HK-2 (cell line): ENCODE measurements at regions not wholly inside any gene's neighbourhood (a gene's known extent, or its start where the extent isn't known, plus 50 kb on each side); places are given as distances from the start of the nearest gene placed in this dataset.

Experiments
- DNase-seq: peaks from one replicate; pipeline ENCODE4 v3.0.0-alpha.2; 2018; ENCODE audit not compliant: unreplicated experiment

DNA sequence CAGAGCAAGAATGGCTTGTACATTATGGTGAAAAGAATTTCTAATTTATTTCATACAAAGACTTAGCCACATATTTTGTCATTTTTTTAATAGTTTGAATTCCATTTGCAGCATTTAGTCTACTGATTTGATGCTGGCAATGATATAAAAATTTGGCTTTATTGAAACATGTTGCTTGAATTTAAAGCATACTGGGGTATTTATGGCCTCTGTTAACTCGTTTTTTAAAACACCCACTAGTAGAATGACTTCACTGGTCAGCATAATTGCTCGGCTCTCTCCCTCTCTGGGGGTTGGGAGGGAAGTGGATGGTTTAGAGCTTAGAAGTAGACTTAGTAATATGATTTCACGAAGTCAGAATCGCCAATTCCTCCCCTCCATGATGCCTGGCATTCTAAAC lies 354.9 kb upstream of the HTR2A start:
- DNase-seq: no peak

DNA sequence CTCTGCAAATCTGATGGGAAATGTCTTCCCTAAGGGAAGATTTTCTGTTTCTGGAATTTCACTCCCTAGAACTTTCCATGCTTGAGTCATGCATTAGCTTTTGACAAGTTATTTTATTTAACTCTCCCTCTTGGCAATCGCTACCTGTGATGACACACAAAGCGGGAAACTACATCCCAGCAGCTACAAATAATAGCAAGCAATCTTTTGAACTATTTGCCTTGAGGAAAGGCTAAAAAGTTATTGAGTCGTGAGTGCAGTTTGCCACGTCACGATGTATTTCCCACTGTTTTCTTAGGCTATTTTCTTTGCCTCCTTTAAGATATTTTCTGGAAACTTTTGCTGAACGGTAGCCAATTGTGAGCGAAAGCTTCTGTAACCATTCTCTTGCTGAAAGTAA lies 353.3 kb upstream of the HTR2A start:
- DNase-seq: no peak

DNA sequence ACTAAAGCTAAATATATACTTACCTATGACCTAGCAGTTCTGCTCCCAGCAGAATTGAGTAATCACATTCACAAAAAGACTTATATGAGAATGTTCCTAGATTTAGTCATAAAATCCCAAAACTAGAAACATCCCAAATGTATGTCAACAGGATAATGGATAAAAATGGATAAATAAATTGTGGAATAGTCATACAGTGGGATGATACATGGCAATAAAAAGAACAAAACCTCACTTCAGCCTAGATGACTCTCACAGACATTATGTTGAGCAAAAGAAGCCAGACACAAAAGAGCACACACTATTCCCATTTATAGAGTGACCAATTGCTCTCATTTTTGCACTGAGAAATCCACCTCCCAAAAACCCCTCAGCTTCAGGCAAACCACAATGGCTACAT lies 352.4 kb upstream of the HTR2A start:
- DNase-seq: no peak

DNA sequence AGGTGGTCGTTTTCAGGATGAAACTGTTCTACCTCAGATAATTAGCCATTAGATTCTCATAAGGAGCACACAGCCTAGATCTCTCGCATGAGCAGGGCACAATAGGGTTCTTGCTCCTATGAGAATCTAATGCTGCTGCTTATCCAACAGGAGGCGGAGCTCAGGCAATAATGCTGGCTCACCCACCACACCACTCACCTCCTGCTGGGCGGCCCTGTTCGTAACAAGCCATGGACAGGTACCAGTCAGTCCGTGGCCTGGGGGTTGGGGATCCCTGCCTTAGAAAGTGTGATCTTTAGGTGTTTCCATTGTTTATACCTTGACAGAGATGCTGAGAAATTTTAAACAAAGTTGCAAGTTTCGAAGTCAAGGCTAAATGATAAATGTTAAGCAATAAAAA lies 344.6 kb upstream of the HTR2A start:
- no peak for DNase-seq

DNA sequence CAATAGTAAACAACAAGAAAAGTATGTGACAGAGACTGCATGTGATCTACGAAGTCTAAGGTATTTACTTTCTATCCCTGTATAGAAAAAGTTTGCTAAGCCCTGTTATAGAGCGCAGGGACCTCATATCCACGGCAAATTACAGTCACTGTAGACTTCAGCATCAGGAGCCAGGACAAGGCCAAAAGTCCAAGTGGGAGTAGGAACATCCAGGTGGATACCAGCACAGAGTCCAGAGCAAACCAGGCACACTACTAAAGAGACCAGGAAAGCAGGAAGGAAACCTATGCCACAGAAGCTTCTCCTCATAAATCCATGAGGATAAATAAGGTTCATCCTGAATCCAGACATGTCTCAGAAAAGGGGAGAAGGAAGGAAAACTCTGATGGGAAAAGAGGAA lies 342.2 kb upstream of the HTR2A start:
- DNase-seq: no peak

DNA sequence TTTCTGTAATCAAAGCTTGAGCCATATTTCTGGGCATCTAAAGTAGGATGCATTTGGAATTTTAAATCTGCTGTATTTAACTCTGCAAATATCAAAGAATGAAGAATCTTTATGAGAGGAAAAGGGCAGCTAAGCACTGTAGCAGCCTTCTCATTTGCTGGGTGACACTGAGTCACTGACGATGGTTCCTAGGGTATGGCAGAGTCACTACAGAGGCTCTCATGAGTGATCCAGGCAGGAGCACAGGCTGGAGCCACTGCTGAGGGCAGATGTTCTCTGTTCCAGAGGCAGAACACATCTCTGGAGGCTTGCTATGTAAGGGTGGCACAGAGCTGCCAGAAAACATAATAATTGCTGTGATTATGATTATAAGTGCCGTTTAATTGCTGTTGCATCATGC lies 340.7 kb upstream of the HTR2A start:
- DNase-seq: no peak

DNA sequence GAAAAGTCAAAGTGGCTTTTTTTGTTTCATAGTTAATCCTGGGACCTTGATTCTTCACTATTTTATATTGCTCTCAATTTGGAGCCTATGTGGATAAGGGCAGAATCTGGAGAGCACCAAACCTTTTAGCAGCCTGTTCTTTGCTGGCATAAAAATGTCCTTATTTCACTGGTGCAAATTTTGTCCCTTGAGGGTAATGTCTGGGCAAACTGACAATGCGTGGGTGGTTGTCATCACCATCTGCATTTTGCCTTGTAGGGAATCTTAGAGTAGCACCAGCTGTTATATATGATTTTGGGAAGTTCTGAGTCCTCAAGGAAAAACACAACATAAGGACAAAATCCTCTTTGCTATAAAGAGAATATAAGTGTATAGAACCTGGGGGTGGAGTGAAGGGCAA lies 336.9 kb upstream of the HTR2A start:
- DNase-seq: no peak

DNA sequence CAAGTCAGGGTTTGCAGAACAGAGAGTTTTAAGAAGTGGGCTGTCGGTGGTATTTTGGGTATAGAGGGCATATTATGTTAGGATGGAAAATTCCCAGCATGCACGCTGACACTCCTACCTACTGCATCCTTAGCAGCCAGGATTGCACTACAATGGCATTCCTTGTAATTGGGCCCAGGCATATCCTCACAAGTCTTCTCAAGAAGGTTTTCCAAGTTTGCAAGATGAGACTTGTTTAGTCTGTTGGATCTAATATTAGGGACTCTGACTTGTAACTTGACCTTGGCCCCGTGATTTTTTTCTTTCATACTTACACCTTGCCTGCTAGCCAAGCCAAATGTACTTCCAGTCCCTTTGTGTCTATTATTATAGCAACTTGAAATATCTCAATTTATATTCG lies 335.7 kb upstream of the HTR2A start:
- no peak for DNase-seq

DNA sequence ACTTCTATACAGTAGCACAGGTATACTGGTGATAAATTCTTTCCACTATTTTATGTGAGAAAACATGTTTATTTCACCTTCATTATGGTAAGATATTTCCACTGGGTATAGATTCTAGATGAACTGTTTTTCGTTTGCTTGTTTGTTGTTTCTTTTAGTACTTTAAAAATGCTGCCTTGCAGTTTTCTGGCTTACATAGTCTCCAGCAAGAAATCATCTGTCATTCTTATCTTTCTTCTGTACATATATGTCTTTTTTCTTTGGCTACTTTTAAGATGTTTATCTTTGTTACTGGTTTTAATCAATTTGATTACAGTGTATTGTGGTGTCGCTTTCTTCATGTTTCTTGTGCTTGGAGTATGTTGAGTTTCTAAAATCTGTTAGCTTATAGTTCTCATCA lies 333.3 kb upstream of the HTR2A start:
- DNase-seq: no peak

DNA sequence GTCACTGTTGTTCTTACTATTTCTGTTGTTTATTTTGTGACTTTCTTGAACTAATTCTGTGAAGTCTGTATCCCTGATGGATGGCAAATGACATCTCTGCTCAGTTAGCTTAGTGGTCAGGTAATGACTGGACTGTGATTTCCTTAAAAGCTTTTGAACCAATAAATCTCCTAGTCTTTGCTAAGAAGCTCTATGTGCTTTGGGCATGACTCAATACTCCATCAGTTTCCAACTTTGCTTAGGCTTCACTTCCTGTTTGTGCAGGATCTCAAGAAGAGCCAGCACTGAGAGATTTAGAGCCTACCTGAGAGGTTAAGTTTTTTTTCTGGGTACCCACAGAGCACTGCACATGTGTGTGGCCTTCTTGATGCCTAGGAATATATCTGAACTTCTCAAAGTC lies 329.7 kb upstream of the HTR2A start:
- no peak for DNase-seq

DNA sequence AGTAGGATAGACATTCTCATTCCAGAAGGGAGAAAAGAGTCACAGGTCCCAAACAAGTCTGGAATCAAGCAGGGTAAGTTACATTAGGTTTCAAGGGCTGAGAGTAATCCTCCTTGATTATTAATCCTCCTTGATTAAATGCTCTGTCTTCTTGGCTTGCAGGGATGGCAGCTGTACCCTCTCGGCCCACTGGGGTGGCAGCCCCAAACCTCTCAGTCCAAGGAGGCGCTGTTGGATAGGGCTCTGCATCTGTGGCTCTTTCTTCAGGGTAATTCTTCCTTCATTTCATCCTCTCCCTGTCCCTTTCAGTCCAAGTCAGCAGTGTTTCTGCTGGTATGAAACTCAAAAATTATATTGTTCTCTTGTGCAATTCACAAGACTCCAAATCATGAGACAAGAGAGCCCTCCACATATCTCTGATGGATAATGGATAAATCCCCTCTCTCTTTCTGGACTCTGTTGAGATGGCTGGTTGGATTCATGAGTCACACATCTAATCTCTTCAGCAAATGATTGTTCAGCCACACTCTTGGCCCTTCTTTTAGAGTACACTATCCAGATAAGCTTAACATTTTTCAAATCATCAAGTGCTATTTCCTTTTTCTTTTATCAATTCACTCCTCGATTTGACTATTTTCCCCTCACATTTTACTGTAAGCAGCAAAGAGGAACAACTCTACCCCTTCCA lies 323.7 kb upstream of the HTR2A start:
- DNase-seq: no peak

DNA sequence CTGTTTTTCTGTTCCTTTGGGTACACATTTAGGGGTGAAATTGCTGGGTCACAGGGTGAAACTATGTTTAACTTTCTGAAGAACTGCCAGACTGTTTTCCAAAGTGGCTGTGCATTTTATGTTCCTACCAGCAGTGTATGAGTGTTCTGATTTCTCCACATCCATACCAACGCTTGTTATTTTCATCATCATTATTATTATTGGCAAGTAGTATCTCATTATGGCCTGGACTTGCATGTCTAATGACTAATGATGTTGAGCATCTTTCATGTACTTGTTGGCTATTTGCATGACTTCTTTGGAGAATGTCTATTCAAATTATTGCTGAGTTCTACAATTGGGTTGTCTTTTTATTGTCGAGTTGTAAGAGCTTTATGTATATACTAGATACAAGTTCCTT lies 321.8 kb upstream of the HTR2A start:
- no peak for DNase-seq

DNA sequence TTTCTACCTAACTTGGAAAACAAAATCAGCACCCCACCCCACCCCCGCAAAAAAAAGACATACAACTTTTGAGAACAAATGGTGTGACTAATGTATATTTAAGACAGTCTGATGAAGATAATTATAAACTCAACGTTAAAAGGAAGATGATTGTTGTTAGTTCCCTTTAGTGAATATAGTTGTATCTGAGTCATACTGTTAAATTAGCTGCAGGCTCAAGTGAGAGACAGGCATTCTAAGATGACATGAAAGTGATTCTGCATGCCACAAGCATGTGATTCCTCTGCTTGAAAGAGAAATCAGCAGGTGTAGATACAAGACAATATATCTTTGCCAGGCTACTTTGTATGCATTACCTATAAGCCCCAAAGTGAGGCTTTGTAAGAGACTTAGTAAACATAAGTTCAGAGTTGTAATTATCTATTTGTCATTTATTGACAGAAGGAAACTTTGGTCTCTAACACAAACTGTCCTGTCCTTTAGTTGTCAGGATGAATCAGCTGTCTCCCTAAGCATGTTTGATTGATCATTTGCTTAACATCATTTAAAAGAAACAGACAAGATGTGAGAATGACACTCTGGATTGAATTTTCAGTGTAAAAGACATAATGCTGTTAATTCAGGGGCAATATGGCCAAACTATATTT lies 319.4 kb upstream of the HTR2A start:
- no peak for DNase-seq

DNA sequence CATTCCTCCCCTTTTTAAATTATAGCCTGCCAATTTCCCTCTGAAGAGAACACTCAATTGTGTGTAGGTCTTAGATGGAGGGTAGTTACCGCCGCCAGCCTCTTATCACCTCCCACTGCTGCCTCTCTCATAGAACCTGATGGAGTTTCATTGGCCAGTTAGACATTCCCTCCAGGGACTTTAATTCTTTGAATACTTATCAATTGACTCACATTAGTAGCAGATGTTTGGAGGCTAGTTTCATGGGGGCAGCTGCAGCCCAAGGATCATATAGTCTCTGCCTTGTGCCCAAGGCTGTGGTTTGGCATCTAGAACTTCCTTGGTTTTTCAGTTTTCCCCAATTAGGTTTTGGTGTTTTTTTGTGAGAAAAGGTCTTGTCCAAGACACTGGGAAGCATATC lies 318.9 kb upstream of the HTR2A start:
- peak; percentile 11 for DNase-seq

DNA sequence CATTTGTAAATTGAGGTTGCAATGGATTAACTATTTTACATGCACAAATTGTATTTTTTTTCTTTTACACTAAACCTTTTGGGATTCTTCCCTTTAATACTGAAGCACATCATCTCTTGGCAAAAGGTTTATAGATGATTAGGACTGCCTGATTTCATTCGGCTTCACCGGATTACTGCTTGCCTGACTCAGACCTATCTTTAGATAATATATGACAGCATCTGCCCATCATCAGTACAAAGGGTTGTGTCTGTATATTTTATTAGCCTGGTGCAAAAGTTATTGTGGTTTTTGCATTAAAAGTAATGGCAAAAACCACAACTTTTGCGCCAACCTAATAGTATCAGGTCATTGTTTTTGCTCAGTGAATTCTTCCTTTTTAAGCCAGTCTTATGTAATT lies 316.2 kb upstream of the HTR2A start:
- DNase-seq: no peak

DNA sequence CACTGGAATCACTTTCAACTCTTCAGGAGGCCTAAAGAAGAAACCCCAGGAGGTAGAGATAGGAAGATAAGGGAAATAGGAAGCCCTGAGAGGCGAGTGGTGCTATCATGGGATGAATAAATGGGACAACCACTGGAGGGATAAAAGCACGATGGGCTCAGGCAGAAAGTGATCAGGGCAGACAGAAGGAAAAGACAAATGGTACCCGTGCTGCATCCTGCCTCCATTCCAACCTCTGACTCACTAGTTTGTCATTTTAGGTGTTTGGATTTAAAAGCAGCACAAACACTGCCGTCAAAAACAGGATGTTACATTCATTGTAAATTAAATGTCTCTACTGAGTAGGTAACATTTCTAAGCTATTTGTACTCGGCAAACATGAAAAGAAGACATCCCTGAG lies 314.3 kb upstream of the HTR2A start:
- no peak for DNase-seq

DNA sequence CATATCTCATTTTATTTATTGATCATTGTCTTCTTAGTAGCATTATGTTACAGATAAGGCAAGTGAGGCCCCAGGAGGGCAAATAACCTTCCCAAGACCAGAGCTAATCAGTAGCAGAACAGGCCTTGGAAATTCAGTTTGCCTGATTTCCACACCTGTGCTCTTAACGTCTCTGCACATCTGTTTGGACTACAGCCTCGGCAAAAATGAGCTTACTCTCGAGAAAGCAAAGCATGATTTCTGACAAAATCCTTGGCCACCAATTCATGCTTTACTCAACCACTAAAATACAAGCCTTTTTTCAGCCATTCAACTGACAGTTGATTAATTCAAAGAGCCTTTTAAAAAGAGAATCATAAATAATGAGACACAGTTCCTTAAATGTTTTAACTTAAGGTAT lies 309.3 kb upstream of the HTR2A start:
- no peak for DNase-seq

DNA sequence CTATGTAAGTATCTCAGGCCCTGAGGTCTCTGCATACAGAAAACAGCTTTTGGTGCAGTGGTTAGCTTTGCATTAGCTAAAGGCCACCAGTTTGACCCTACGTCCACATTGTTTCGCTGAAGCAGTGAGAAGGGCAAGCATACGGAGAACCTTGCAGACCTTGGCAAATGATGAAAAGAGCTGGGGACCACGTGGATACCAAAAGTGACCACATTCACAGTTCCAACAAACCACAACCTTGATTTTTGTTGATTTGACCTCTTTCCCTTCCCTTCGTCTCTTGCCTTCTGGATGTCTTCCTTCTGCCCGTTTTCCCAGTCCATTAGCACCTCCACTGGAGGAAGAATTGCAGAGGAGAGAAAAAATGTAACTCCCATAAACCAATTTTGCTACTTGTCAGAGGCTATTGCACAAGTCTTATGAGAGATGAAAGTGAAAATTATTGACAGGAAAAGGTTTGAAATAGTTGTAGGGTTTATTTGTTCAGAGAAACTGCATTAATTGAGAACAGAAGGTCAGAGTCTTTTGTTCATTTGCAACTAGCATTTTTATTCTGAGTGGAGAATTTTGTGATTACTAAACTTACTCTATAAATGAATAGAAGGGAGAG lies 293.9 kb upstream of the HTR2A start:
- no peak for DNase-seq

DNA sequence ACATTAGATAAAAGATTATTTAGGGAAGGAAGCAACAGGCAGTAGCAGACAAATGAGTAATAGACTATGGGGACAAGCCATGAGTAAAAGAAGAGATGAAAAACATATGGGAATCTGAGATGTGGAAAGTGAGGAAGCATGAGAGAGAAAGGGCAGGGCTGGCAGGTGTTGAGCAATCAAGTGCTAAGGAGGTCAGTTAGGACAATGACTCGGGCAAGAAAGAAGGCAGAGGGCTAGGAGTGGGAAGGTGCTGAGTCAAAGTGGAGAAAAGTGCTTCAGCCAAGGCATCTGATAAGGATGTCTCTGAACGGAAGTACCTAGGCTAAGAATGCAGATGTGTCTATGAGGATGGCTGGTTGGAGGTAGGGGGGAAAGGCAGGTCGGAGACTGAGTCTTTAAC lies 291.9 kb upstream of the HTR2A start:
- DNase-seq: no peak

DNA sequence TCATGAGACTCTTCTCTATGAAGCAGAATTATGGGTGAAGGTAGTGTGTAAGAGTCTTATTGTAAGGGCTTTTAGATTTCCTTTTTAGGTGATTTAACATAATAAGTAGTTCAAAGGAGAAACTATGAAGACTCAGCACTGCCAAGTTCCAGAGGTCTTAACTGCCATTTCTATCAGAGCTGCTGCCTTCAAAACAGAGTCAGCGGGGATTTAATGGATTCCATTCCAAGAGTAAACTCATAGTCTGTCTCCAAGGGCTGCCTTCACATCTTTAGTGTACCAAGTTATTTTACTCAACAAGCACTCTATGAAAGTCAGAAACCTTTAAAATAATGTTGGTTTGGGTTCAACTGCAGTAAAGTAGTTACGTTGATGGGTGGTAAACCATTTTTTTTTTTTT lies 289.6 kb upstream of the HTR2A start:
- no peak for DNase-seq

DNA sequence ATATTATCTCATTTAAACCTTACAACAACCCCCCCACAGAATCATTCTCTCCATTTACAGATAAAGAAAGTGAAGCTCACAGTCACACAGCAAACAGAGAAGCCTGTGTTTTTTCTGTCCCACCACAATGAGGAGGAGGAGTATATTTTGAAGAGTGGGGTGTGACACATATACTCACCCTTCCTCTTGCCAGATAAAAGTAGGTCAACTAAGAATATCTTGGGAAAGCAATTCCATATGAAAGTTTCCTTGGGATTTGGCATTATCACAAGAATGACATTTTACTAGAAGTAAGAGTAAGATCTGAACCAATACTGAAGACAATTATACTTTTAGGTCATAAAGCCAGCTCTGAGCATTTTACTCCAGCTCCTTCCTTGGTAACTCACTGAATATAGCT lies 287.5 kb upstream of the HTR2A start:
- no peak for DNase-seq

DNA sequence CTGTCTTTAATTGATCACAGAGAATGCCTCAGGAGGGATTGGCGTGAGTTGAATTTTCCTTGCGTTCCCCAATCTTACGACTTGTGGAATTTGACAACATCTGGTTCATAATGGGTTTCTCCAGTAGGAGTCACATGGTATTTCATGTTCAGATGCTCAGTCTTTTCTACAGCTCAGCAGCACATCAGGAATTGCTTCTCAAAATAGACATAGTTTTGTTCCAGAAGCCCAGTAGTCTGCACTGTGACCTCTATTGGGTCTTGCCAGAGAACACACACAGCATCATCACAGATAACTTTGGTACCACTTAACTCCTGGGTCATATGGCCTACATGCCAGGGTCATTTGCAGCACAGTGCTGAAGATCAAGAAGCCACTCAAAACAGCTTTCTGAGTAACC lies 282.5 kb upstream of the HTR2A start:
- no peak for DNase-seq

DNA sequence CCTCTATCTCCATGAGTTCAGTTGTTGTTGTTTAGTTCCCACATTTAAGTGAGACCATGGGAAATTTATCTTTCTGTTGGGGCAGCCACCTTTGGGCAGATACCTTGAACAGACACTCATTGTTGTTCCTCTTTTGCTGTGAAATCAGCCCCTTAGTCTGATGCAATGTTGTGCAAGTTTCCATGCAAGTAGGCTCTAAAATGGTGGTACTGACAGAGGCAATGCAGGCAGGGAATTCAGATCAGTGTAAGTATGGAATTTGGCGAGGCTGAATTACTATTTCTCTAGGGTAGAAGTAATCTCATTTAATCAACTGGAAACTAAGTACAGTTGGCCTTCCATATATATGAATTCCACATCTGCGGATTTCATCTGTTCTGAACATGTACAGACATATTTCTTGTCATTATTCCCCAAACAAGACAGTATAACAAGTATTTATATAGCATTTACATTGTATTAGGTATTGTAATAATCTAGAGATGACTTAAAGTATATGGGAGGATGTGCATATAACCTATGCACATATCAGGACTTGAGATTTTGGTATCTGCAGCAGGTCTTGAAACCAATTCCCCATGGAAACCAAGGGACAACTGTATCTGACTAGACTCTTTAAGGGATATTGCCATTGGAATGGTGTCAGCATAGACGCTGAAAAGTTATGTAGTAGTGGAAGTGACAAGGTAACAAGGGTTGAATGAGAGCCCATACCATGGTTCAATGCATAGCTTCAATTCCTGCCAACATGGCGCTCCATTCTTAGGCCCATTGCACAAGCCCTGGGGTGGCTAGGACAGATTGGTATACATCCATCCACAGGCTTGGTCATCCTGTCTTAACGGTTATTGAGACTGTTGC lies 281.5 kb upstream of the HTR2A start:
- DNase-seq: no peak
